HG03439 (cell line): ENCODE measurements at regions not wholly inside any gene's neighbourhood (a gene's known extent, or its start where the extent isn't known, plus 50 kb on each side); places are given as distances from the start of the nearest gene placed in this dataset.

Experiments used
- ATAC-seq: cut with Tn5 transposase; IDR thresholded peaks from one replicate; pipeline ENCODE4 v1.9.1; 2021; ENCODE audit warnings: mild to moderate bottlenecking, moderate library complexity; ENCODE audit not compliant: unreplicated experiment

GRCh38 chr3:35946121-35946853 is 307.0 kb downstream of the ARPP21 start:
- no peak for ATAC-seq

- no peak for ATAC-seq
These were observed 307.7 kb downstream of the ARPP21 start for GRCh38 chr3:35946854-35947515.

GRCh38 chr3:35950021-35950420 is 310.7 kb downstream of the ARPP21 start:
- no peak for ATAC-seq

GRCh38 chr3:35954413-35954812 is 315.1 kb downstream of the ARPP21 start:
- ATAC-seq = no peak

- no peak for ATAC-seq
These were observed 326.6 kb downstream of the ARPP21 start for GRCh38 chr3:35965908-35966307.

GRCh38 chr3:35966629-35967464 is 327.5 kb downstream of the ARPP21 start:
- no peak for ATAC-seq

GRCh38 chr3:35968043-35968622 is 328.8 kb downstream of the ARPP21 start:
- ATAC-seq = no peak

- no peak for ATAC-seq
These were observed 330.1 kb downstream of the ARPP21 start for GRCh38 chr3:35969406-35969805.

- ATAC-seq = no peak
These were observed 331.5 kb downstream of the ARPP21 start for GRCh38 chr3:35970793-35971192.

- no peak for ATAC-seq
These were observed 332.4 kb downstream of the ARPP21 start for GRCh38 chr3:35971686-35972085.

- ATAC-seq = no peak
These were observed 335.5 kb downstream of the ARPP21 start for GRCh38 chr3:35974872-35975271.

- ATAC-seq = no peak
These were observed 346.8 kb downstream of the ARPP21 start for GRCh38 chr3:35986161-35986560.

- no peak for ATAC-seq
These were observed 348.1 kb downstream of the ARPP21 start for GRCh38 chr3:35987386-35987785.

GRCh38 chr3:35992041-35992440 is 352.7 kb downstream of the ARPP21 start:
- no peak for ATAC-seq

GRCh38 chr3:36011791-36012190 is 368.5 kb upstream of the STAC start:
- ATAC-seq = no peak

- no peak for ATAC-seq
These were observed 366.9 kb upstream of the STAC start for GRCh38 chr3:36013425-36013824.

GRCh38 chr3:36025232-36025631 is 355.1 kb upstream of the STAC start:
- no peak for ATAC-seq

- no peak for ATAC-seq
These were observed 347.9 kb upstream of the STAC start for GRCh38 chr3:36032180-36033047.

GRCh38 chr3:36058404-36059030 is 321.8 kb upstream of the STAC start:
- no peak for ATAC-seq

GRCh38 chr3:36060950-36061349 is 319.4 kb upstream of the STAC start:
- ATAC-seq = no peak
